ENCODE measurements at regions not wholly inside any gene's neighbourhood (a gene's known extent, or its start where the extent isn't known, plus 50 kb on each side); places are given as distances from the start of the nearest gene placed in this dataset.

DNA sequence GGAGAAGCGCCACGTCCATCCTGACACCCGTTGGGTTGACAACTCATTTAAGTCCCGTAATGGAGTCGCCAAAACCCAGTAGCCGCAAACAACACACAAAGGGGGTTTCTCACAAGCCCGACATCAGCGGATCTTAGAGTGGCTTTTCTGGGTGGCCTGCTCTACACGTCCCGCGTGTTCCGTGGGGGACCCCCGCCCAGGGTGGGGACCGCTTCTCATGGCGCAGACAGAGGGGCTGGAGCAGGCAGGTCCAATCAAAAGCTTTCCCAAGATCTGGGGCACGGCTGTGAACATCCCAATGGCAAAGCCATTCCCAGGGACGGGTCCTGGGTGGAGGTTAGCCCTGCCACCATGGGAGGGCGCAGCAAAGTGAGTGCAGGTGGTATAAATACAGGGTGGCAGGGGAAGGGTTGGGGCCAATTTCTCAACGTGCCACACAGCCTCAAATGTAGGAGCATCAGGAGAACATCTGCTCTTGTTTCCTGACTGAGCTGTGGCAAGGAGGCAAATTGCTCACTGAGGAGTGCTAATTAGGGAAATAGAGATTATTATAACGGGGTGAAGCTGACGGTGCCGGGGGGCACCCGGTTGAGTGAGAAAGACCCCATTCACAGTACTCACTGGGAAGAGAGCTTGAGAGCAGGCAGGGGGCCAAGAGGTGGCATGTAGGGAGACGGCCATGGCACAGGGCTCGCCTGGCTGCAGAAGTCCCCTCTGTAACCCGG, 1447.2 kb downstream of the TBC1D22A start:
- TF ChIP-seq, protein P1, sequence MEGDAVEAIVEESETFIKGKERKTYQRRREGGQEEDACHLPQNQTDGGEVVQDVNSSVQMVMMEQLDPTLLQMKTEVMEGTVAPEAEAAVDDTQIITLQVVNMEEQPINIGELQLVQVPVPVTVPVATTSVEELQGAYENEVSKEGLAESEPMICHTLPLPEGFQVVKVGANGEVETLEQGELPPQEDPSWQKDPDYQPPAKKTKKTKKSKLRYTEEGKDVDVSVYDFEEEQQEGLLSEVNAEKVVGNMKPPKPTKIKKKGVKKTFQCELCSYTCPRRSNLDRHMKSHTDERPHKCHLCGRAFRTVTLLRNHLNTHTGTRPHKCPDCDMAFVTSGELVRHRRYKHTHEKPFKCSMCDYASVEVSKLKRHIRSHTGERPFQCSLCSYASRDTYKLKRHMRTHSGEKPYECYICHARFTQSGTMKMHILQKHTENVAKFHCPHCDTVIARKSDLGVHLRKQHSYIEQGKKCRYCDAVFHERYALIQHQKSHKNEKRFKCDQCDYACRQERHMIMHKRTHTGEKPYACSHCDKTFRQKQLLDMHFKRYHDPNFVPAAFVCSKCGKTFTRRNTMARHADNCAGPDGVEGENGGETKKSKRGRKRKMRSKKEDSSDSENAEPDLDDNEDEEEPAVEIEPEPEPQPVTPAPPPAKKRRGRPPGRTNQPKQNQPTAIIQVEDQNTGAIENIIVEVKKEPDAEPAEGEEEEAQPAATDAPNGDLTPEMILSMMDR (IDR thresholded peaks at IDR 0.05), result no peak
- TF ChIP-seq TCF7L2 (IDR thresholded peaks at IDR 0.05; ENCODE audit: low read depth, low read length) (no peak), POLR2AphosphoS5 (IDR thresholded peaks at IDR 0.05; ENCODE audit: low read depth, low read length) (no peak)
- TF ChIP-seq, protein P2, sequence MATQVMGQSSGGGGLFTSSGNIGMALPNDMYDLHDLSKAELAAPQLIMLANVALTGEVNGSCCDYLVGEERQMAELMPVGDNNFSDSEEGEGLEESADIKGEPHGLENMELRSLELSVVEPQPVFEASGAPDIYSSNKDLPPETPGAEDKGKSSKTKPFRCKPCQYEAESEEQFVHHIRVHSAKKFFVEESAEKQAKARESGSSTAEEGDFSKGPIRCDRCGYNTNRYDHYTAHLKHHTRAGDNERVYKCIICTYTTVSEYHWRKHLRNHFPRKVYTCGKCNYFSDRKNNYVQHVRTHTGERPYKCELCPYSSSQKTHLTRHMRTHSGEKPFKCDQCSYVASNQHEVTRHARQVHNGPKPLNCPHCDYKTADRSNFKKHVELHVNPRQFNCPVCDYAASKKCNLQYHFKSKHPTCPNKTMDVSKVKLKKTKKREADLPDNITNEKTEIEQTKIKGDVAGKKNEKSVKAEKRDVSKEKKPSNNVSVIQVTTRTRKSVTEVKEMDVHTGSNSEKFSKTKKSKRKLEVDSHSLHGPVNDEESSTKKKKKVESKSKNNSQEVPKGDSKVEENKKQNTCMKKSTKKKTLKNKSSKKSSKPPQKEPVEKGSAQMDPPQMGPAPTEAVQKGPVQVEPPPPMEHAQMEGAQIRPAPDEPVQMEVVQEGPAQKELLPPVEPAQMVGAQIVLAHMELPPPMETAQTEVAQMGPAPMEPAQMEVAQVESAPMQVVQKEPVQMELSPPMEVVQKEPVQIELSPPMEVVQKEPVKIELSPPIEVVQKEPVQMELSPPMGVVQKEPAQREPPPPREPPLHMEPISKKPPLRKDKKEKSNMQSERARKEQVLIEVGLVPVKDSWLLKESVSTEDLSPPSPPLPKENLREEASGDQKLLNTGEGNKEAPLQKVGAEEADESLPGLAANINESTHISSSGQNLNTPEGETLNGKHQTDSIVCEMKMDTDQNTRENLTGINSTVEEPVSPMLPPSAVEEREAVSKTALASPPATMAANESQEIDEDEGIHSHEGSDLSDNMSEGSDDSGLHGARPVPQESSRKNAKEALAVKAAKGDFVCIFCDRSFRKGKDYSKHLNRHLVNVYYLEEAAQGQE (IDR thresholded peaks at IDR 0.05; ENCODE audit: insufficient read depth in 1 of 2, low read depth in 2 of 2, low read length in 1 of 2), result no peak

Measured in Panc1 (cell line).